T-helper 2 cell treated with Interferon-gamma antibody and Interleukin-4, amounts not matched to agents 5 μg/mL and 100 μg/mL, for 36 hours (primary cell): ENCODE measurements at regions not wholly inside any gene's neighbourhood (a gene's known extent, or its start where the extent isn't known, plus 50 kb on each side); places are given as distances from the start of the nearest gene placed in this dataset.
"Not testable (repeated sequence)": the region's sequence is repeated elsewhere in the genome, so short reads cannot be mapped to it uniquely, and the experiment has no call there.

Experiments
- DNase-seq: peaks from one replicate; pipeline ENCODE4 v3.0.0; 2021; ENCODE audit warnings: low spot score
- H3K27ac Mint-ChIP-seq: one replicate; pipeline ENCODE4 v1.8.0; 2021; ENCODE audit warnings: mild to moderate bottlenecking, mixed read lengths
- H3K27me3 Mint-ChIP-seq: one replicate; pipeline ENCODE4 v1.8.0; 2021; ENCODE audit warnings: low read depth, mixed read lengths
- H3K36me3 Mint-ChIP-seq: one replicate; pipeline ENCODE4 v1.8.0; 2021; ENCODE audit warnings: low read depth, mixed read lengths
- H3K4me1 Mint-ChIP-seq: one replicate; pipeline ENCODE4 v1.8.0; 2021; ENCODE audit warnings: low read depth, mixed read lengths
- H3K4me3 Mint-ChIP-seq: one replicate; pipeline ENCODE4 v1.8.0; 2022; ENCODE audit warnings: mild to moderate bottlenecking, moderate library complexity, mixed read lengths
- H3K9me3 Mint-ChIP-seq: one replicate; pipeline ENCODE4 v1.8.0; 2021; ENCODE audit warnings: mixed read lengths

GRCh38 chr14:97802430-97803373 is 1005.5 kb downstream of the VRK1 start:
- no peak for DNase-seq
- Mint-ChIP-seq H3K4me1 (peaks cover 4% of the 10 kb centered on the region), H3K27me3 (peaks cover 4% of the 10 kb centered on the region), H3K27ac (no peak overlapping the region), H3K4me3 (no peak overlapping the region), H3K9me3 (no peaks in the 10 kb centered on the region), H3K36me3 (no peaks in the 10 kb centered on the region)

- Mint-ChIP-seq H3K9me3 (no peaks in the 10 kb centered on the region), H3K27ac (no peak overlapping the region), H3K27me3 (peaks cover 4% of the 10 kb centered on the region), H3K4me3 (no peak overlapping the region), H3K36me3 (no peaks in the 10 kb centered on the region), H3K4me1 (no peaks in the 10 kb centered on the region)
- no peak for DNase-seq
Observed at GRCh38 chr14:97804056-97804455, 1006.9 kb downstream of the VRK1 start.

GRCh38 chr14:97806891-97807290 is 1009.7 kb downstream of the VRK1 start:
- H3K27ac Mint-ChIP-seq: no peak overlapping the region
- DNase-seq: no peak
- no peak overlapping the region for H3K4me3 Mint-ChIP-seq
- H3K36me3 Mint-ChIP-seq: no peaks in the 10 kb centered on the region
- no peaks in the 10 kb centered on the region for H3K9me3 Mint-ChIP-seq
- peaks cover 9% of the 10 kb centered on the region for H3K27me3 Mint-ChIP-seq
- H3K4me1 Mint-ChIP-seq: no peaks in the 10 kb centered on the region

GRCh38 chr14:97808541-97808940 is 1011.4 kb downstream of the VRK1 start:
- H3K27me3 Mint-ChIP-seq: peaks cover 13% of the 10 kb centered on the region

GRCh38 chr14:97813556-97813955 is 1016.4 kb downstream of the VRK1 start:
- Mint-ChIP-seq H3K9me3 (no peaks in the 10 kb centered on the region), H3K4me1 (no peaks in the 10 kb centered on the region), H3K4me3 (no peak overlapping the region), H3K36me3 (no peaks in the 10 kb centered on the region), H3K27me3 (peaks cover 8% of the 10 kb centered on the region), H3K27ac (no peak overlapping the region)
- no peak for DNase-seq

More at GRCh38 chr14:97808541-97808940, 1011.4 kb downstream of the VRK1 start:
- H3K9me3 Mint-ChIP-seq, H3K27ac Mint-ChIP-seq, H3K36me3 Mint-ChIP-seq, DNase-seq, H3K4me1 Mint-ChIP-seq, H3K4me3 Mint-ChIP-seq: not testable (repeated sequence)

- Mint-ChIP-seq H3K27me3 (peaks cover 8% of the 10 kb centered on the region), H3K36me3 (peaks cover 3% of the 10 kb centered on the region), H3K4me1 (peaks cover 2% of the 10 kb centered on the region), H3K4me3 (no peak overlapping the region), H3K27ac (no peak overlapping the region), H3K9me3 (peaks cover 17% of the 10 kb centered on the region)
- no peak for DNase-seq
Observed at GRCh38 chr14:97820781-97821180, 1023.6 kb downstream of the VRK1 start.

GRCh38 chr14:97824218-97824617 is 1027.0 kb downstream of the VRK1 start:
- Mint-ChIP-seq H3K27ac (no peak overlapping the region), H3K4me3 (no peak overlapping the region)

GRCh38 chr14:97827746-97828145 is 1030.6 kb downstream of the VRK1 start:
- Mint-ChIP-seq H3K36me3 (peaks cover 3% of the 10 kb centered on the region), H3K9me3 (peaks cover 17% of the 10 kb centered on the region), H3K4me1 (peaks cover 2% of the 10 kb centered on the region), H3K4me3 (no peak overlapping the region), H3K27me3 (peaks cover 5% of the 10 kb centered on the region), H3K27ac (no peak overlapping the region)
- DNase-seq: no peak

More at GRCh38 chr14:97824218-97824617, 1027.0 kb downstream of the VRK1 start:
- DNase-seq: no peak
- Mint-ChIP-seq H3K9me3 (peaks cover 17% of the 10 kb centered on the region), H3K36me3 (peaks cover 3% of the 10 kb centered on the region), H3K27me3 (peaks cover 8% of the 10 kb centered on the region), H3K4me1 (peaks cover 2% of the 10 kb centered on the region)

- Mint-ChIP-seq H3K9me3 (no peaks in the 10 kb centered on the region), H3K4me3 (no peak overlapping the region), H3K27ac (no peak overlapping the region), H3K4me1 (no peaks in the 10 kb centered on the region), H3K36me3 (no peaks in the 10 kb centered on the region), H3K27me3 (peaks cover 3% of the 10 kb centered on the region)
- no peak for DNase-seq
Observed at GRCh38 chr14:97832776-97833175, 1035.6 kb downstream of the VRK1 start.

- H3K4me3 Mint-ChIP-seq: no peak overlapping the region
- no peak overlapping the region for H3K27ac Mint-ChIP-seq
- no peaks in the 10 kb centered on the region for H3K9me3 Mint-ChIP-seq
- DNase-seq: no peak
- H3K4me1 Mint-ChIP-seq: peaks cover 9% of the 10 kb centered on the region
- no peaks in the 10 kb centered on the region for H3K36me3 Mint-ChIP-seq
- peaks cover 14% of the 10 kb centered on the region for H3K27me3 Mint-ChIP-seq
Observed at GRCh38 chr14:97838986-97839385, 1041.8 kb downstream of the VRK1 start.

- DNase-seq: no peak
- H3K9me3 Mint-ChIP-seq: no peaks in the 10 kb centered on the region
- H3K4me1 Mint-ChIP-seq: peaks cover 9% of the 10 kb centered on the region
- H3K27me3 Mint-ChIP-seq: peaks cover 14% of the 10 kb centered on the region
- no peak overlapping the region for H3K27ac Mint-ChIP-seq
- no peaks in the 10 kb centered on the region for H3K36me3 Mint-ChIP-seq
- no peak overlapping the region for H3K4me3 Mint-ChIP-seq
Observed at GRCh38 chr14:97840159-97840558, 1043.0 kb downstream of the VRK1 start.

- Mint-ChIP-seq H3K27me3 (peaks cover 14% of the 10 kb centered on the region), H3K9me3 (no peaks in the 10 kb centered on the region), H3K4me3 (no peak overlapping the region)
Observed at GRCh38 chr14:97841762-97842161, 1044.6 kb downstream of the VRK1 start.

GRCh38 chr14:97843066-97843465 is 1045.9 kb downstream of the VRK1 start:
- Mint-ChIP-seq H3K27me3 (peaks cover 13% of the 10 kb centered on the region), H3K4me1 (peaks cover 9% of the 10 kb centered on the region), H3K4me3 (no peak overlapping the region), H3K36me3 (no peaks in the 10 kb centered on the region), H3K9me3 (no peaks in the 10 kb centered on the region), H3K27ac (no peak overlapping the region)
- no peak for DNase-seq

More at GRCh38 chr14:97841762-97842161, 1044.6 kb downstream of the VRK1 start:
- peaks cover 9% of the 10 kb centered on the region for H3K4me1 Mint-ChIP-seq
- H3K27ac Mint-ChIP-seq: no peak overlapping the region
- H3K36me3 Mint-ChIP-seq: no peaks in the 10 kb centered on the region
- DNase-seq: no peak

- Mint-ChIP-seq H3K27me3 (peaks cover 16% of the 10 kb centered on the region), H3K4me3 (no peak overlapping the region), H3K36me3 (no peaks in the 10 kb centered on the region), H3K9me3 (no peaks in the 10 kb centered on the region), H3K27ac (no peak overlapping the region), H3K4me1 (peaks cover 9% of the 10 kb centered on the region)
- no peak for DNase-seq
Observed at GRCh38 chr14:97844042-97844441, 1046.9 kb downstream of the VRK1 start.
